Loucy (cell line): ENCODE measurements at regions not wholly inside any gene's neighbourhood (a gene's known extent, or its start where the extent isn't known, plus 50 kb on each side); places are given as distances from the start of the nearest gene placed in this dataset.

ENCODE experiments used
- H2AFZ ChIP-seq: fragments of 200-600 bp; sonication (generic); 2 replicates; pipeline ENCODE4 v1.6.0; 2016; ENCODE audit warnings: antibody characterized with exemption, mild to moderate bottlenecking, low read length, moderate library complexity
- H3F3A ChIP-seq: fragments of 200-600 bp; 2 replicates; pipeline ENCODE4 v1.6.0; 2016; ENCODE audit warnings: antibody characterized with exemption, low read depth, mild to moderate bottlenecking
- H3K27me3 ChIP-seq: fragments of 200-600 bp; sonication (generic); 2 replicates; pipeline ENCODE4 v1.6.1; 2014; ENCODE audit warnings: low read length, mild to moderate bottlenecking; ENCODE audit not compliant: insufficient read depth, poor library complexity, severe bottlenecking
- H3K36me3 ChIP-seq: fragments of 200-600 bp; sonication (generic); 2 replicates; pipeline ENCODE4 v1.6.1; 2016; ENCODE audit warnings: low read length; ENCODE audit not compliant: insufficient read depth
- H3K4me1 ChIP-seq: fragments of 200-600 bp; sonication (generic); 2 replicates; pipeline ENCODE4 v1.5.1; 2014; ENCODE audit warnings: low read length, mild to moderate bottlenecking; ENCODE audit not compliant: insufficient read depth, poor library complexity, severe bottlenecking
- H3K4me2 ChIP-seq: fragments of 200-600 bp; sonication (generic); 2 replicates; pipeline ENCODE4 v1.6.0; 2014; ENCODE audit warnings: antibody characterized with exemption, low read length, low read depth, mild to moderate bottlenecking; ENCODE audit not compliant: poor library complexity, severe bottlenecking
- H3K4me3 ChIP-seq: fragments of 200-600 bp; sonication (generic); 2 replicates; pipeline ENCODE4 v1.5.1; 2014; ENCODE audit warnings: low read length, mild to moderate bottlenecking, mixed read lengths; ENCODE audit not compliant: poor library complexity, severe bottlenecking
- H3K79me2 ChIP-seq: fragments of 200-600 bp; sonication (generic); 2 replicates; pipeline ENCODE4 v1.6.1; 2014; ENCODE audit warnings: low read length; ENCODE audit not compliant: insufficient read depth
- H3K9ac ChIP-seq: fragments of 200-600 bp; sonication (generic); 2 replicates; pipeline ENCODE4 v1.6.0; 2014; ENCODE audit warnings: mild to moderate bottlenecking, low read depth, low read length, moderate library complexity; ENCODE audit not compliant: poor library complexity, severe bottlenecking
- H3K9me2 ChIP-seq: fragments of 200-600 bp; sonication (generic); replicated peaks from 2 replicates; pipeline ENCODE4 v1.6.1; 2016; ENCODE audit warnings: low read depth, low read length, mixed read lengths
- H3K9me3 ChIP-seq: fragments of 200-600 bp; sonication (generic); 2 replicates; pipeline ENCODE4 v1.6.1; 2014; ENCODE audit warnings: mild to moderate bottlenecking, antibody characterized with exemption, low read length, low read depth; ENCODE audit not compliant: insufficient read depth
- H4K20me1 ChIP-seq: fragments of 200-600 bp; sonication (generic); 2 replicates; pipeline ENCODE4 v1.6.0; 2014; ENCODE audit warnings: antibody characterized with exemption, low read length, mild to moderate bottlenecking; ENCODE audit not compliant: insufficient read depth, poor library complexity, severe bottlenecking
- CTCF ChIP-seq: fragments of 200-600 bp; sonication (generic); conservative IDR thresholded peaks from 2 replicates; pipeline ENCODE4 v1.5.1; 2014; ENCODE audit warnings: mild to moderate bottlenecking, antibody characterized with exemption, low read length
- EZH2phosphoT487 ChIP-seq: fragments of 200-600 bp; IDR thresholded peaks from 2 replicates; pipeline ENCODE4 v1.6.1; 2018; ENCODE audit warnings: antibody characterized with exemption, mild to moderate bottlenecking, moderate library complexity, borderline replicate concordance

GRCh38 chr15:31263751-31264558 is 62.7 kb upstream of the KLF13 start:
- peak overlapping the region; percentile 7 for H3K9ac ChIP-seq

GRCh38 chr15:31264559-31265089 is 62.0 kb upstream of the KLF13 start:
- H3K4me3 ChIP-seq, result no peak overlapping the region
- H3K27me3 ChIP-seq, result no peaks in the 10 kb centered on the region
- no peak overlapping the region for H3K4me2 ChIP-seq
- H3K36me3 ChIP-seq, result no peaks in the 10 kb centered on the region
- H3K4me1 ChIP-seq, result peaks cover 38% of the 10 kb centered on the region
- no peaks in the 10 kb centered on the region for H3K79me2 ChIP-seq
- H2AFZ ChIP-seq, result peak overlapping the region; percentile 60; the same call in 1 of the 2 replicates
- H3K9me2 ChIP-seq, result no peaks in the 10 kb centered on the region
- no peaks in the 10 kb centered on the region for H3F3A ChIP-seq
- no peaks in the 10 kb centered on the region for H3K9me3 ChIP-seq
- no peaks in the 10 kb centered on the region for H4K20me1 ChIP-seq
- peak overlapping the region; percentile 7 for H3K9ac ChIP-seq
- TF ChIP-seq EZH2phosphoT487 (no peak), CTCF (no peak)

More at GRCh38 chr15:31263751-31264558, 62.7 kb upstream of the KLF13 start:
- TF ChIP-seq EZH2phosphoT487, result no peak
- no peak for TF ChIP-seq CTCF
- Histone ChIP-seq H3K4me1 (peaks cover 38% of the 10 kb centered on the region), H3K9me3 (no peaks in the 10 kb centered on the region), H3K4me2 (no peak overlapping the region), H2AFZ (peak overlapping the region; percentile 60; the same call in 1 of the 2 replicates), H4K20me1 (no peaks in the 10 kb centered on the region), H3K4me3 (no peak overlapping the region), H3K36me3 (no peaks in the 10 kb centered on the region), H3K9me2 (no peaks in the 10 kb centered on the region), H3F3A (no peaks in the 10 kb centered on the region), H3K79me2 (no peaks in the 10 kb centered on the region), H3K27me3 (no peaks in the 10 kb centered on the region)

- no peak for TF ChIP-seq EZH2phosphoT487
- TF ChIP-seq CTCF, result no peak
- H3K9me3 ChIP-seq, result no peaks in the 10 kb centered on the region
- H3F3A ChIP-seq, result no peaks in the 10 kb centered on the region
- peaks cover 38% of the 10 kb centered on the region for H3K4me1 ChIP-seq
- H3K9ac ChIP-seq, result peak overlapping the region; percentile 7
- H3K79me2 ChIP-seq, result no peaks in the 10 kb centered on the region
- no peaks in the 10 kb centered on the region for H4K20me1 ChIP-seq
- H3K9me2 ChIP-seq, result no peaks in the 10 kb centered on the region
- no peak overlapping the region for H2AFZ ChIP-seq
- H3K36me3 ChIP-seq, result no peaks in the 10 kb centered on the region
- no peaks in the 10 kb centered on the region for H3K27me3 ChIP-seq
- no peak overlapping the region for H3K4me3 ChIP-seq
- H3K4me2 ChIP-seq, result no peak overlapping the region
Observed at GRCh38 chr15:31265090-31265870, 61.4 kb upstream of the KLF13 start.
